Transverse colon (tissue), 4 donors: ENCODE measurements at regions not wholly inside any gene's neighbourhood (a gene's known extent, or its start where the extent isn't known, plus 50 kb on each side); places are given as distances from the start of the nearest gene placed in this dataset.

Experiments used
- DNase-seq: peaks from one replicate; pipeline ENCODE4 v3.0.0-alpha.2; 2019
- H3K27ac ChIP-seq, 4 donors: fragments of 200-600 bp; sonication (generic); 2 replicates each; pipeline ENCODE4 v1.5.1; 2016 to 2018; ENCODE audit warnings: inconsistent platforms in 4 of 4
- H3K27me3 ChIP-seq: fragments of 200-600 bp; sonication (generic); 2 replicates; pipeline ENCODE4 v1.5.1; 2017; ENCODE audit warnings: inconsistent platforms
- H3K36me3 ChIP-seq, 4 donors: fragments of 200-600 bp; sonication (generic); 2 replicates each; pipeline ENCODE4 v1.5.1; 2017 to 2019; ENCODE audit warnings: inconsistent platforms in 4 of 4
- H3K4me1 ChIP-seq, 4 donors: fragments of 200-600 bp; sonication (generic); 2 replicates each; pipeline ENCODE4 v1.5.1; 2017 to 2020; ENCODE audit warnings: inconsistent platforms in 4 of 4
- H3K4me3 ChIP-seq, 4 donors: fragments of 200-600 bp; sonication (generic); 1 replicate in 1 of 4; 2 replicates in 3 of 4; pipeline versions ENCODE4 v1.5.1 to v1.6.1; 2017 to 2019; ENCODE audit warnings: inconsistent platforms in 4 of 4
- H3K9me3 ChIP-seq, 2 donors: fragments of 200-600 bp; sonication (generic); 2 replicates each; pipeline ENCODE4 v1.5.1; 2017 to 2019; ENCODE audit warnings: inconsistent platforms in 2 of 2
- EP300 ChIP-seq: sonication (generic); formaldehyde crosslinking; IDR thresholded peaks from one replicate; pipeline ENCODE4 v1.6.1; 2017; ENCODE audit warnings: antibody characterized with exemption, low read depth
- POLR2A ChIP-seq: fragments of 450-650 bp; IDR thresholded peaks from one replicate; pipeline ENCODE4 v1.6.1; 2016; ENCODE audit warnings: antibody characterized with exemption, mild to moderate bottlenecking, moderate library complexity
- POLR2AphosphoS5 ChIP-seq, 3 donors: sonication (generic); formaldehyde crosslinking; IDR thresholded peaks; one replicate each; pipeline ENCODE4 v1.6.1; 2016; ENCODE audit warnings: antibody characterized with exemption in 3 of 3
- WGBS, 2 donors: methylation state at CpG; one replicate each; pipeline ENCODE4 v1.1.5; 2018; ENCODE audit warnings: low coverage in 1 of 2; 5-methylcytosine and 5-hydroxymethylcytosine counted together
- in situ Hi-C, 4 donors: fragments of 200-750 bp; cut with MboI; loops; one replicate each; pipeline versions ENCODE4 v1.15.0 to v1.15.1; 2017; ENCODE audit warnings: low sequenced_read_pairs in 3 of 4, low pct_ligation_motif_present in 1 of 4, low pct_unique_long_range_greater_than_20kb in 1 of 4
- intact Hi-C: fragments of 100-400 bp; cut with DNase I; formaldehyde crosslinking; loops from one replicate; pipeline ENCODE4 v1.15.1; 2023; ENCODE audit warnings: low total_unique reads
- TF ChIP-seq, protein P1 (sequence below), 5 experiments: fragments of 200-600 bp in 3 of 5; fragments of 450-650 bp in 2 of 5; sonication (generic) in 3 of 5; IDR thresholded peaks; 1 replicate in 2 of 5; 2 replicates in 3 of 5; pipeline ENCODE4 v1.5.1; 2016 to 2017; ENCODE audit warnings: antibody characterized with exemption in 5 of 5, inconsistent platforms in 3 of 5, mild to moderate bottlenecking in 2 of 5, moderate library complexity in 1 of 5

DNA sequence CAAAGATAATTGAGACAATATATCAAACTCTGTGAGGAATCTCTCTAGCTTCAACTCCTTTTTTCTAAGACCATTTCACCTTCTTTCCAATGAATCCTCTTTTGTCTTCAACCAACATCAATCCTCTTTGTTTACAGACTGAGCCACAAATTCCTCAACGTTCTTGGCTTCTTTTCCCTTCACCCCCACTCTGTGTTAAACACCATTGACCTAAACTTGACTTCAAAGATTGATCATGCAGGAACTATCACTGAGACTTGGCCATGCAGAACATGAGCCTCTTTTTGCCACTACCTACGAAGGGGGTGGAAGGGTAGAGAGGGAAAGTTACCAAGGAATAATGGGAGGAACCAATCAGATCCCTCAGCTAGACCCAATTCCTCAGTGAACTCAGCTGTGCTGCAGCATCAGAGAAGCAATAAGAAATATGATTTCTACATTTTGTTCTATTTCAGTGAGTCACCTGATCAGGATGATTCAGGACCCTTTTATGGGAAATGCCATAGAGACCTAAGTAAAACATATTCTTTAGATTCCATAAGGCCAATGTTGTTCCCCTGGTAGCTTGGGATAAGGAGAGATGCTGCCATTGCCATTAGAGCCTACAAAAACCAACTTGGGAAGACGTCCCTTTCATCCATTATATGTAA lies 187.7 kb upstream of the RGMB start:
- H3K9me3 ChIP-seq, result no peaks in the 10 kb centered on the region
- in situ Hi-C loops (no loop called here), intact Hi-C loops (no loop called here)
- TF ChIP-seq EP300 (no peak), POLR2A (no peak), POLR2AphosphoS5 (IDR thresholded peaks at IDR 0.05) (no peak)
- TF ChIP-seq, protein P1, sequence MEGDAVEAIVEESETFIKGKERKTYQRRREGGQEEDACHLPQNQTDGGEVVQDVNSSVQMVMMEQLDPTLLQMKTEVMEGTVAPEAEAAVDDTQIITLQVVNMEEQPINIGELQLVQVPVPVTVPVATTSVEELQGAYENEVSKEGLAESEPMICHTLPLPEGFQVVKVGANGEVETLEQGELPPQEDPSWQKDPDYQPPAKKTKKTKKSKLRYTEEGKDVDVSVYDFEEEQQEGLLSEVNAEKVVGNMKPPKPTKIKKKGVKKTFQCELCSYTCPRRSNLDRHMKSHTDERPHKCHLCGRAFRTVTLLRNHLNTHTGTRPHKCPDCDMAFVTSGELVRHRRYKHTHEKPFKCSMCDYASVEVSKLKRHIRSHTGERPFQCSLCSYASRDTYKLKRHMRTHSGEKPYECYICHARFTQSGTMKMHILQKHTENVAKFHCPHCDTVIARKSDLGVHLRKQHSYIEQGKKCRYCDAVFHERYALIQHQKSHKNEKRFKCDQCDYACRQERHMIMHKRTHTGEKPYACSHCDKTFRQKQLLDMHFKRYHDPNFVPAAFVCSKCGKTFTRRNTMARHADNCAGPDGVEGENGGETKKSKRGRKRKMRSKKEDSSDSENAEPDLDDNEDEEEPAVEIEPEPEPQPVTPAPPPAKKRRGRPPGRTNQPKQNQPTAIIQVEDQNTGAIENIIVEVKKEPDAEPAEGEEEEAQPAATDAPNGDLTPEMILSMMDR (IDR thresholded peaks at IDR 0.05), result no peak
- no peaks in the 10 kb centered on the region for H3K27me3 ChIP-seq
- no peak overlapping the region for H3K27ac ChIP-seq
- no peak for DNase-seq
- H3K36me3 ChIP-seq, result no peaks in the 10 kb centered on the region
- H3K4me3 ChIP-seq, result no peak overlapping the region
- peaks cover 0 to 12% (median 4%) of the 10 kb centered on the region in 4 donors for H3K4me1 ChIP-seq
- WGBS, 2 donors, result 60 to 69% methylated on average over 2 to 3 of the region's 3 CpGs

DNA sequence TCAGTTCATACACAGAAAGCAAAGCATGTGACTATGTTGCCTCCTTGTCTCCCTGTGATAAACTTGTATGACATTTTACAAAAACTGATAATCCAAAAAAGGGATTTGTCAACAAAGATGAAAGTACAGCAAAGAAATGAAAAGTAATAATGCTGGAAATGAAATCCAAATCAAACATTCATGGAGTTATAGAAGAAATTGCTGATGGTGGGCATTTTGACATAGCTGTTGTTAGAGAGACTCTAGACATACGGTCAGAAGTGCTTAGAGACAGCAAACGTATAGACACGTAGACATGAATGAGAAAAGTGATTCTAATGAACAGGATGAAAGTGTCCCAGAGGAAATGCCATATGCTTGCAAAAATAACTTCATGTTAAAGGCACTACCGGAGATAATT lies 186.9 kb upstream of the RGMB start:
- in situ Hi-C loops, result no loop called here
- Histone ChIP-seq H3K4me3 (no peak overlapping the region), H3K36me3 (no peaks in the 10 kb centered on the region), H3K4me1 (peaks cover 0 to 12% (median 4%) of the 10 kb centered on the region in 4 donors), H3K27ac (no peak overlapping the region), H3K9me3 (no peaks in the 10 kb centered on the region), H3K27me3 (no peaks in the 10 kb centered on the region)
- 74 to 83% methylated on average over 4 of the region's 4 CpGs for WGBS, 2 donors
- TF ChIP-seq POLR2AphosphoS5 (IDR thresholded peaks at IDR 0.05) (no peak), POLR2A (no peak), EP300 (no peak)
- TF ChIP-seq, protein P1 (IDR thresholded peaks at IDR 0.05), result no peak
- intact Hi-C loops, result no loop called here
- no peak for DNase-seq

DNA sequence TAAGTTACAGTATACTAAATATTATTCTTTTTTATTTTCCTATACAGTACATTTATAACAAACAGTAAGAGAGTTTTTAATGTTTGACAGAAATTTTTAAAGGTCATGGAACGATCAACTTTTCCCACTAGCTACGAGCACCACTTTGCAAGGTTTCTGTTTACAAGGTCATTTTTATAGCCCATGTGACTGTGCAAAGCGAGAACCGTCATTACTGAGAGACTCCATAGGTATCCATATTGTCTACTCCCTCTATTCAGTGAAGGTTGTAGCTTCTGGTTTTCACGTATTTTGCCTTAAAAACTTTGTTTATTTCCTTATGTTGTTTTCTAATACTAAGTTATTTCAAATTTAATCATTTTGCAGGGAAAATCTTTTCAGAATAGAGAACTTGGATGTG lies 186.3 kb upstream of the RGMB start:
- Histone ChIP-seq H3K9me3 (no peaks in the 10 kb centered on the region), H3K27me3 (no peaks in the 10 kb centered on the region), H3K27ac (no peak overlapping the region), H3K36me3 (no peaks in the 10 kb centered on the region), H3K4me1 (peaks cover 0 to 12% (median 4%) of the 10 kb centered on the region in 4 donors), H3K4me3 (no peak overlapping the region)
- no peak for TF ChIP-seq POLR2AphosphoS5 (IDR thresholded peaks at IDR 0.05)
- no peak for TF ChIP-seq EP300
- TF ChIP-seq, protein P1 (IDR thresholded peaks at IDR 0.05), result no peak
- TF ChIP-seq POLR2A, result no peak
- intact Hi-C loops (no loop called here), in situ Hi-C loops (no loop called here)
- WGBS, 2 donors, result 65 to 67% methylated on average over 5 of the region's 5 CpGs
- no peak for DNase-seq

DNA sequence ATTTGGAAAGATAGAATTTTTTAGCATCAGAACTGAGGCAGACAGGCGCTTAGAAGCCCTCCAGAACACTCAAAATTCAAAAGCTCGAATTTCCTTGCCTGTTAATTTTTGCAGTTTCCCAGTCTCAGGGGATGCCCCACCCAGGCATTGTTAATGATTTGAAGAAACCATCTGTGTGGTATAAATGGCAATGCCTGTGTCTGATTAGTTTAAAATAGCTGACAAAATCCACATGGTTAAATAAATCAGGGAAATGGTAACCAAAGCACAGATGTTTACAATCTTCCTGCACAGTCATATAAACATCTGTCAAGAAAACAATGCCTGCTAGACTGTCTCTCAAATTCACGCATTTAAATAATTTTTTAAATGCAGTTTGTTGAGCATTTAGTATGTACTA lies 185.2 kb upstream of the RGMB start:
- Histone ChIP-seq H3K27ac (no peak overlapping the region), H3K9me3 (no peaks in the 10 kb centered on the region), H3K4me1 (peaks cover 0 to 13% (median 4%) of the 10 kb centered on the region in 4 donors), H3K4me3 (no peak overlapping the region), H3K36me3 (no peaks in the 10 kb centered on the region), H3K27me3 (no peaks in the 10 kb centered on the region)
- no peak for DNase-seq
- no peak for TF ChIP-seq EP300
- TF ChIP-seq POLR2A, result no peak
- no peak for TF ChIP-seq POLR2AphosphoS5 (IDR thresholded peaks at IDR 0.05)
- TF ChIP-seq, protein P1 (IDR thresholded peaks at IDR 0.05), result no peak
- intact Hi-C loops, result no loop called here
- in situ Hi-C loops, result no loop called here
- 25 to 29% methylated on average over 3 of the region's 3 CpGs for WGBS, 2 donors
